ENCODE measurements at regions not wholly inside any gene's neighbourhood (a gene's known extent, or its start where the extent isn't known, plus 50 kb on each side); places are given as distances from the start of the nearest gene placed in this dataset.

DNA sequence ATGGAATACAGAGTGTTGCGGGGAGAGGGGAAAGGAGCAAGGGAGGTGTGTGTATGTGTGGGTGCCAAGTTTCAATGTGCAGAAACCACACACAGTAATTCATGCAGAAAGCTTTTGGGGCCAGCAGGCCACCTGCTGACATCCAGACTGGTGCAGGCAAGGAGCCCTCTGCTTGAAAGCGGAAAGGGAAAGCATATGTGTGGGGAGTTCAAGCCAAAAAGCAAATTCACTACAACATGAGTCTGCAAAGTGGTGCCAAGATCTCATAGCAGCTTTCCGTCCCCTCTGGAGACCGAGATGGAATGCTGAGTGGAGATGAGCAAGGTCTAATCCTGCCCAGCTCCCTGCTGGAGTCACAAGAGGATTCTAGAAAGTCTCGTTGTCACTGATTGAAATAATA is 159.7 kb upstream of the VLDLR start (continued):
- no peak for TF ChIP-seq ZNF462 (CRISPR knock-in tag; IDR thresholded peaks at IDR 0.05)
- no peak for TF ChIP-seq ETS1 (IDR thresholded peaks at IDR 0.05)
- TF ChIP-seq ZNF331 (CRISPR knock-in tag; IDR thresholded peaks at IDR 0.05; ENCODE audit: low read depth), result no peak

GRCh38 chr9:2464624-2465023 is 157.0 kb upstream of the VLDLR start:
- Histone ChIP-seq H3K4me2 (no peak overlapping the region), H3K4me1 (ENCODE audit: insufficient read depth) (no peaks in the 10 kb centered on the region; the same call in 1 of the 2 replicates), H3K79me2 (replicated peaks; ENCODE audit: insufficient read depth) (no peaks in the 10 kb centered on the region), H4K20me1 (replicated peaks; ENCODE audit: insufficient read depth) (no peaks in the 10 kb centered on the region), H3F3A (replicated peaks; ENCODE audit: low read depth) (no peaks in the 10 kb centered on the region), H2AFZ (no peak overlapping the region), H3K27ac (ENCODE audit: low read depth) (no peak overlapping the region), H3K27me3 (ENCODE audit: insufficient read depth) (no peaks in the 10 kb centered on the region), H3K4me3 (no peak overlapping the region), H3K36me3 (ENCODE audit: insufficient read depth) (peaks cover 7% of the 10 kb centered on the region; the same call in 1 of the 2 replicates), H3K9me2 (ENCODE audit: insufficient read depth) (0 out of 2 replicates have a peak, but pooled peaks cover 6% of the 10 kb centered on the region)
- DNase-seq (ENCODE audit: low spot score), result no peak
- Mint-ChIP-seq H3K4me1 (peaks cover 5% of the 10 kb centered on the region), H3K27me3 (ENCODE audit: insufficient read depth, low read depth, poor library complexity) (no peaks in the 10 kb centered on the region), H3K9me3 (peaks cover 20% of the 10 kb centered on the region; the same call in 2 of the 3 replicates), H3K36me3 (ENCODE audit: low read depth) (peaks cover 25% of the 10 kb centered on the region), H3K4me3 (no peak overlapping the region), H3K27ac (no peak overlapping the region)
- ATAC-seq, result no peak
- TF ChIP-seq ZNF462 (CRISPR knock-in tag; IDR thresholded peaks at IDR 0.05) (no peak), EZH2 (IDR thresholded peaks at IDR 0.05; ENCODE audit: low read depth, unreplicated experiment) (no peak)
